ENCODE measurements at regions not wholly inside any gene's neighbourhood (a gene's known extent, or its start where the extent isn't known, plus 50 kb on each side); places are given as distances from the start of the nearest gene placed in this dataset.

DNA sequence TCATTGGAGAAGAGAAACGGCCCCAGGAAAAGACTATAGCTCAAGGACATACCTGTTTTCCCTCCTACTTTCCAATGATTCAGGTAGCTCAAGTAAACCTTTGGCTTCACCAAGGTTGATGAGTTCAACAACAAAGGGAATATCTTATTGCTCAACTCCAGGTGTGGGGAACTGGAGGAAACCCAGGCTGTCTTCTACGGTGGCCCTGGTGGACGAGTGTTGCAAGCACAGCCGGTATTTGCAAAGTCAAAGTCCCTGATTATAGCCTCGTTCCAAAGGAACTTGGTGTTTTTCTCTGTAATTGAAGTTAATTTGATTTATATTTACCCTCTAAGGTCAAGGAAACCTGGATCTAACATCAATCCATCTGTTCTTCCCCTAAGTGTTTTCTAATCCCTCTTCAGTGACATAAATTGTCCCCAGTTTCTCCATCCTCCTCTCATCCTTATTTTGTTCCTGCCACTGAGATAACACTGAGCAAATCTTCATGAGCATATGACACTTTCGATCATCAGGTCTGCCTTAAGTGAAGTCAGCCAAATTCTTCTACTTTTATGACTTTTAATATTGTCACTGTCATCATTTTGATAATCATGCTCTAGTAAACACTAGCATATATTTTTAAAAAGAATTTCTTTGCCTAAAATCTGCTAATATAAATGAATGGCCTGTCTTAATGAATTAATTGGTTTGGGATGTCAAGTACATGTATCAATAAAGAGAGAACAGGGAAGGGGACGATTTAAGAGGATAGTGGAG is 174.6 kb upstream of the TBX3 start:
- no peak for DNase-seq (ENCODE audit: low read depth)
- H3K4me3 ChIP-seq (ENCODE audit: low read depth, low read length): no peak overlapping the region
- TF ChIP-seq CTCF (IDR thresholded peaks at IDR 0.05; ENCODE audit: low read depth, low read length): no peak
- TF ChIP-seq, protein P1, sequence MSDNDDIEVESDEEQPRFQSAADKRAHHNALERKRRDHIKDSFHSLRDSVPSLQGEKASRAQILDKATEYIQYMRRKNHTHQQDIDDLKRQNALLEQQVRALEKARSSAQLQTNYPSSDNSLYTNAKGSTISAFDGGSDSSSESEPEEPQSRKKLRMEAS (IDR thresholded peaks at IDR 0.05; ENCODE audit: low read depth, low read length): no peak
- no peak for TF ChIP-seq POLR2A (IDR thresholded peaks at IDR 0.05; ENCODE audit: extremely low read depth, insufficient read length)
- no peak for TF ChIP-seq MYC (IDR thresholded peaks at IDR 0.05; ENCODE audit: low read depth, low read length)

- no peak overlapping the region for H3K4me3 ChIP-seq (ENCODE audit: low read depth, low read length)
- no peak for DNase-seq (ENCODE audit: low read depth)
Observed at GRCh38 chr12:114855678-114856077, 171.7 kb upstream of the TBX3 start.

DNA sequence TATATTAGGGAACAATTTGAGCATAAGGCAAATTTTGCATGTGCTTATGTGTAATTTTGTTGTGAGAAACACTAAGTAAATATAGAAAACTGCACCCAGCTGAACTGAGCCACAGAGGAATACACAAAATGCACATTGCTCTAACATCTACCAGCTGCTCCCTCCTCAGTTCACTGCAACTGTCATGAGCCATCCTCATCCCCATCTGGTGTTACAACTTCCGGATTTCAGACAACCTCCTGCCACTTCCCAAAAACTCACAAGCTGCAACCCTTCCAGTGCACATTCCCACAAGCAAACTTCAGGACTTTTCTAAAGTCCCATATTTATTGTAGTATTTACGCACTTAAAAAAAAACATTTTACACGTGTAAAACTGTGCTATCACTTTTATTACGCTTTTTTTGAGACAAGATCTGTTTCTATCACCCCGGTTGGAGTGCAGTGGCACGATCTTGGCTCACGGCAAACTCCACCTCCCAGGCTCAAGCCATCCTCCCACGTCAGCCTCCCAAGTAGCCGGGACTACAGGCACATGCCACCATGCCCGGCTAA is 169.1 kb upstream of the TBX3 start:
- no peak for DNase-seq (ENCODE audit: low read depth)
- TF ChIP-seq CTCF (IDR thresholded peaks at IDR 0.05; ENCODE audit: low read depth, low read length): no peak
- TF ChIP-seq, protein P1 (IDR thresholded peaks at IDR 0.05; ENCODE audit: low read depth, low read length): no peak
- TF ChIP-seq MYC (IDR thresholded peaks at IDR 0.05; ENCODE audit: low read depth, low read length): no peak
- no peak for TF ChIP-seq POLR2A (IDR thresholded peaks at IDR 0.05; ENCODE audit: extremely low read depth, insufficient read length)
- no peak overlapping the region for H3K4me3 ChIP-seq (ENCODE audit: low read depth, low read length)

More at GRCh38 chr12:114855678-114856077, 171.7 kb upstream of the TBX3 start:
- TF ChIP-seq, protein P1 (IDR thresholded peaks at IDR 0.05; ENCODE audit: low read depth, low read length): no peak
- TF ChIP-seq POLR2A (IDR thresholded peaks at IDR 0.05; ENCODE audit: extremely low read depth, insufficient read length): no peak
- TF ChIP-seq CTCF (IDR thresholded peaks at IDR 0.05; ENCODE audit: low read depth, low read length): no peak
- TF ChIP-seq MYC (IDR thresholded peaks at IDR 0.05; ENCODE audit: low read depth, low read length): no peak

GRCh38 chr12:114851981-114852380 is 168.0 kb upstream of the TBX3 start:
- DNase-seq (ENCODE audit: low read depth): no peak
- no peak overlapping the region for H3K4me3 ChIP-seq (ENCODE audit: low read depth, low read length)
- TF ChIP-seq POLR2A (IDR thresholded peaks at IDR 0.05; ENCODE audit: extremely low read depth, insufficient read length) (no peak), CTCF (IDR thresholded peaks at IDR 0.05; ENCODE audit: low read depth, low read length) (no peak), MYC (IDR thresholded peaks at IDR 0.05; ENCODE audit: low read depth, low read length) (no peak)
- TF ChIP-seq, protein P1 (IDR thresholded peaks at IDR 0.05; ENCODE audit: low read depth, low read length): no peak

DNA sequence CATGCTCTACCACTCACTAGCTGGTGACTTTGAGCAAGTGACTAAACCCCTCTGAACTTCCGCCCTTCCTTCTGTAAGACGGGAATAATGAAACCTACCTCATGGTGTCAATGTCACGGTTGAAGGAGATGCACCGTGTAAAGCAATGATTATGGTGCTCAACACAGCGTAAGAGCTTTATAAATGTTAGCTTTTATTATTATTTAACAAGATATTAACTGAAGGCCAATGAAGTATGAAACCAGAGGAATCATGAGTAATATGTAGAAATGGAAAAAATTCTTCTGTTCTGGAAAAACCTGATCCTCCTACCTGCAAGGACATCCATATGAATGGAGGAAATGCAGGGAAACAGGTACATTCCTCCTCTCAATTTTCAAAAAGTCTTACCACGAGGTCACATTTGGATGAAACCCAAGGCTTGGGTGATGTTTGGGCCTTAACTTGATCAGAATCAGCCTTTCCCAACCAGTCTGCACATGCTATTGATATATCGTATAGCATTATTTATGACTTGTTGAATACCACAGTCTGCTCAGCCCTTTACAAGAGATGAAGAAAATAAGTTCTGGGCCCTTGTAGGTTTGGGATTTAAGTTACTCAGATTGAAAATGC is 166.8 kb upstream of the TBX3 start:
- TF ChIP-seq POLR2A (IDR thresholded peaks at IDR 0.05; ENCODE audit: extremely low read depth, insufficient read length) (no peak), CTCF (IDR thresholded peaks at IDR 0.05; ENCODE audit: low read depth, low read length) (no peak), MYC (IDR thresholded peaks at IDR 0.05; ENCODE audit: low read depth, low read length) (no peak)
- TF ChIP-seq, protein P1 (IDR thresholded peaks at IDR 0.05; ENCODE audit: low read depth, low read length): no peak
- no peak overlapping the region for H3K4me3 ChIP-seq (ENCODE audit: low read depth, low read length)
- DNase-seq (ENCODE audit: low read depth): no peak
